ENCODE measurements at regions not wholly inside any gene's neighbourhood (a gene's known extent, or its start where the extent isn't known, plus 50 kb on each side); places are given as distances from the start of the nearest gene placed in this dataset.
"Not testable (repeated sequence)": the region's sequence is repeated elsewhere in the genome, so short reads cannot be mapped to it uniquely, and the experiment has no call there.

DNA sequence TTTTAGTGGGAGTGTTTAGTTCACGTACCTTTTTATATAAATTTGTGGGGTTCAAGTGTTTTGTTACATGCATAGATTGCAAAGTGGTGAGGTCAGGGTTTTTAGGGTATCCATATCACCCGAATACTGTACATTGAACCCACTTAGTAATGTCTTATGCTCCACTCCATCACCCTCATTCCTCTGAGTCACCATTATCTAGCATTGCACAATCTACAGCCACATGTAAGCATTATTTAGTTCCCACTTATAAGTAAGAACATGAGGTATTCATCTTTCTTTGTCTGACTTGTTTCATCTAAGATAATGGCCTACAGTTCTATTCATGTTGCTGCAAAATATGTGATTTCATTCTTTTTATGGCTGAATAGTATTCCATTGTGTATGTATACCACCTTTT is 583.7 kb upstream of the LRFN5 start:
- no peaks in the 10 kb centered on the region for H3K9me3 ChIP-seq (ENCODE audit: low read depth, low read length)
- DNase-seq (ENCODE audit: low read depth, low spot score), result no peak
- H3K4me3 ChIP-seq, result no peak overlapping the region
- H3K9ac ChIP-seq (ENCODE audit: insufficient read length), result no peak overlapping the region
- H3K36me3 ChIP-seq (ENCODE audit: insufficient read depth, low read length), result no peaks in the 10 kb centered on the region
- no peak for TF ChIP-seq POLR2AphosphoS5 (IDR thresholded peaks at IDR 0.05; ENCODE audit: borderline replicate concordance, low read depth, low read length)
- TF ChIP-seq EZH2 (IDR thresholded peaks at IDR 0.05), result no peak
- TF ChIP-seq FOXP2 (optimal IDR thresholded peaks at IDR 0.05; ENCODE audit: control extremely low read depth, extremely low read length, insufficient read depth), result no peak
- no peak overlapping the region for H3K27ac ChIP-seq

DNA sequence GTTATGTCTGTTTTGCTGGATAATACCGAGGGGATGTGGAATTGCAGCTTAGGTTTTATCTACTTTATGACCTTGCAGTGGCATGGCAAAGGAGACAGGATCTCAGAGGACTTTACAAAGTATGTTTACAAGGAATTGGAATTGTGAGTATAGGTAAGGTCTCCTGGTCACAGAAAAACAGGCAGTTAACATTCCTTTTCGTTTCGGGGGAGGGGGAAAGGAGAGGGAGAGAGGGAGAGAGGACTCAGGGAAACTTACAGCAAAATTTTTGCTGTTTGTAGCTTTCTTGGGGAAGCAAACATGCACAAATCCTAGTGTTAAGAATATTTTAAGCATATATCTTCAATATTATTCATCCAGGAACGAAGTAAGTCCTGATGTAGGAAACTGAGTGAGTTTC is 590.5 kb upstream of the LRFN5 start:
- DNase-seq (ENCODE audit: low read depth, low spot score), result no peak
- Histone ChIP-seq H3K4me3 (no peak overlapping the region), H3K27ac (no peak overlapping the region), H3K9me3 (ENCODE audit: low read depth, low read length) (no peaks in the 10 kb centered on the region), H3K9ac (ENCODE audit: insufficient read length) (no peak overlapping the region), H3K36me3 (ENCODE audit: insufficient read depth, low read length) (no peaks in the 10 kb centered on the region)
- TF ChIP-seq POLR2AphosphoS5 (IDR thresholded peaks at IDR 0.05; ENCODE audit: borderline replicate concordance, low read depth, low read length), result no peak
- TF ChIP-seq FOXP2 (optimal IDR thresholded peaks at IDR 0.05; ENCODE audit: control extremely low read depth, extremely low read length, insufficient read depth), result no peak
- TF ChIP-seq EZH2 (IDR thresholded peaks at IDR 0.05), result no peak

DNA sequence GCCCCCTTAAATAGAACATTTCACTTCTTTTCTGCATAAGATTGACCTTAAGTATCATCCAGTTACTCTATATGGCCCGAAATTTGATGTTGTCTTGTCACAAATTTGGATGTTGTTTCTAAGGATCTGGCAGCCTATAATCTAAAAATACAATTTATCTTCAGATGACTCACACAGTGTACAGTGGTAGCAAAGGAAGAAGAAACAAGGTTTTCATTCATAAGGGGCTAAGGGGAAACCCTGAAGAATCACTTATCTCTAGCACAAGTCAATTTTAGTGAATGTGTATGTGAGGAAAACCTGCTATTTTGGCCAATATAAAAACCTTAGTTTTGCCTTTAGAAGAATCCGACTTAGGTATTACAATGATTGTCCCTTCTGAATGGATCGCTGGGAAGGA is 606.3 kb upstream of the LRFN5 start:
- no peak overlapping the region for H3K4me3 ChIP-seq
- H3K9me3 ChIP-seq (ENCODE audit: low read depth, low read length), result no peaks in the 10 kb centered on the region
- H3K9ac ChIP-seq (ENCODE audit: insufficient read length), result no peak overlapping the region
- no peaks in the 10 kb centered on the region for H3K36me3 ChIP-seq (ENCODE audit: insufficient read depth, low read length)
- no peak for TF ChIP-seq POLR2AphosphoS5 (IDR thresholded peaks at IDR 0.05; ENCODE audit: borderline replicate concordance, low read depth, low read length)
- no peak for TF ChIP-seq FOXP2 (optimal IDR thresholded peaks at IDR 0.05; ENCODE audit: control extremely low read depth, extremely low read length, insufficient read depth)
- TF ChIP-seq EZH2 (IDR thresholded peaks at IDR 0.05), result no peak
- H3K27ac ChIP-seq, result no peak overlapping the region
- no peak for DNase-seq (ENCODE audit: low read depth, low spot score)

DNA sequence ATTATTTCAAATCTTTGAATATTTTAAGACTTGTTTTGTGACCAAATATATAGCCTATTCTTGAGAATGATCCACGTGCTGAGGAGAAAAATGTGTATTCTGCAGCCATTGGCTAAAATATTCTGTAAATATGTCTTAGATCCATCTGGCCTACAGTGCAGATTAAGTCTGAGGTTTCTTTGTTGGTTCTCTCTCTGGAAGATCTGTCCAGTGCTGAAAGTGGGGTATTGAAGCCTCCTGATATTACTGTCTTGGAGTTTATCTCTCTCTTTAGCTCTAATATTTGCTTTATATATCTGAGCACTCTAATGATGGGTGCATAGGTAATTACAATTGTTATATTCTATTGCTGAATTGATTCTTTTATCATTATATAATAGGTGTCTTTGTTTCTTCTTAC is 617.4 kb upstream of the LRFN5 start:
- Histone ChIP-seq H3K9me3 (ENCODE audit: low read depth, low read length) (no peaks in the 10 kb centered on the region), H3K4me3 (no peak overlapping the region), H3K36me3 (ENCODE audit: insufficient read depth, low read length) (no peaks in the 10 kb centered on the region), H3K9ac (ENCODE audit: insufficient read length) (no peak overlapping the region), H3K27ac (no peak overlapping the region)
- DNase-seq (ENCODE audit: low read depth, low spot score), result no peak
- TF ChIP-seq FOXP2 (optimal IDR thresholded peaks at IDR 0.05; ENCODE audit: control extremely low read depth, extremely low read length, insufficient read depth), result no peak

DNA sequence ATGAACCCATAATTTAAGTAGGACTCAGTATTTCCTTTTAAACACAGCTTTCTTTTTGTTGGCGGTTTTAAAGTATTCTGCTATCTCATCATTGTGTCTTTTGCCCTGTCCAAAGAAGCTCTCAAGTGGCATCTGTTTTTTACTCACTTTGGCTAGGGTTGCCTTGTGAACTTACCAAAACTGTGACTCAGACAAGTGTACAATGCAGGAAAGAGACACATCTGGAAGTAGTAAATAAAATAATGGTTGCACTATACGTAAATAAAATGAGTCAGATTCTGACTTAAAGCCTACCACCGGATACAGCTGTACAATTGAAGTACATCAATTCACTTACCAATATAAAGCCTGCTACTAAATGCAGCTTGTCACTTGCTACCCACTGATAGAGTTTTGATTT is 619.2 kb upstream of the LRFN5 start:
- no peaks in the 10 kb centered on the region for H3K9me3 ChIP-seq (ENCODE audit: low read depth, low read length)
- H3K27ac ChIP-seq, result no peak overlapping the region
- no peak overlapping the region for H3K4me3 ChIP-seq
- no peak overlapping the region for H3K9ac ChIP-seq (ENCODE audit: insufficient read length)
- TF ChIP-seq FOXP2 (optimal IDR thresholded peaks at IDR 0.05; ENCODE audit: control extremely low read depth, extremely low read length, insufficient read depth) (no peak), EZH2 (IDR thresholded peaks at IDR 0.05) (no peak), POLR2AphosphoS5 (IDR thresholded peaks at IDR 0.05; ENCODE audit: borderline replicate concordance, low read depth, low read length) (no peak)
- no peaks in the 10 kb centered on the region for H3K36me3 ChIP-seq (ENCODE audit: insufficient read depth, low read length)
- no peak for DNase-seq (ENCODE audit: low read depth, low spot score)

DNA sequence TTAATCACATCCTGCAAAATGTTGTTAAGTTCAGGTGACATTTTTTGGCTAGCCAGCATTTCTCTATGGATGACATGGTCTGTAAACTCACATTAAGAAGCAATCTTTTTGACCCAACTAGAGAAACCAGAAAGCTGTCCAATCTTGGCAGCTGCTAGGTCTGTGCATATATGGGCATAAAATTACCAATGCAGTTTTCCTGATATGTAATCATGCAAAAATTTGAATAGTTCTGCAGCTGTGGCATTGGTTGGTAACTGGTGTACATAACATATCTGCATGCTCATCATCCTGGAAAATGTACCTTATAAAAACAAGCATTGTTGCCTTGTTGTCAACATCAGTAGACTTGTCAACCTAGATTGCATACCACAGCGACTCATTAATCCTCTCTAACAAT is 620.0 kb upstream of the LRFN5 start:
- TF ChIP-seq FOXP2 (optimal IDR thresholded peaks at IDR 0.05; ENCODE audit: control extremely low read depth, extremely low read length, insufficient read depth) (no peak), EZH2 (IDR thresholded peaks at IDR 0.05) (no peak), POLR2AphosphoS5 (IDR thresholded peaks at IDR 0.05; ENCODE audit: borderline replicate concordance, low read depth, low read length) (no peak)
- Histone ChIP-seq H3K36me3 (ENCODE audit: insufficient read depth, low read length) (no peaks in the 10 kb centered on the region), H3K4me3 (no peak overlapping the region), H3K9ac (ENCODE audit: insufficient read length) (no peak overlapping the region), H3K27ac (no peak overlapping the region), H3K9me3 (ENCODE audit: low read depth, low read length) (no peaks in the 10 kb centered on the region)
- no peak for DNase-seq (ENCODE audit: low read depth, low spot score)

DNA sequence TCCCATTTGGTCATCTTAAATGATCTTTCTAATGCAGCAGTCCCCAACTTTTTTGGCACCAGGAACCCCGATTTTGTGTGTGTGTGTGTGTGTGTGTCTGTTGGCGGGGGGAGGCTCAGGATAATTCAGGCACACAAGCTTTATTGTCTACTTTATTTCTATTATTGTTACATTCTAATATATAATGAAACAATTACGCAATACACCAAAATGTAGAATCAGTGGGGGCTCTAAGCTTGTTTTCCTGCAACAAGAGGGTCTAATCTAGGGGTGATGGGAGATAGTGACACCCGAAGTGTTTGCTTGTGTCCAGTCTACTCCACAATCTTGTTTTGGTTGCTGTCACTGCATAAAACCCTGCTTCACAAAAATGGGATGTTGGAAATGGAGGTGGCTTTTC is 621.1 kb upstream of the LRFN5 start:
- TF ChIP-seq POLR2AphosphoS5 (IDR thresholded peaks at IDR 0.05; ENCODE audit: borderline replicate concordance, low read depth, low read length) (no peak), EZH2 (IDR thresholded peaks at IDR 0.05) (no peak), FOXP2 (optimal IDR thresholded peaks at IDR 0.05; ENCODE audit: control extremely low read depth, extremely low read length, insufficient read depth) (no peak)
- DNase-seq (ENCODE audit: low read depth, low spot score), result no peak
- H3K27ac ChIP-seq, result no peak overlapping the region
- H3K9ac ChIP-seq (ENCODE audit: insufficient read length), result no peak overlapping the region
- H3K4me3 ChIP-seq, result no peak overlapping the region
- no peaks in the 10 kb centered on the region for H3K9me3 ChIP-seq (ENCODE audit: low read depth, low read length)
- no peaks in the 10 kb centered on the region for H3K36me3 ChIP-seq (ENCODE audit: insufficient read depth, low read length)

DNA sequence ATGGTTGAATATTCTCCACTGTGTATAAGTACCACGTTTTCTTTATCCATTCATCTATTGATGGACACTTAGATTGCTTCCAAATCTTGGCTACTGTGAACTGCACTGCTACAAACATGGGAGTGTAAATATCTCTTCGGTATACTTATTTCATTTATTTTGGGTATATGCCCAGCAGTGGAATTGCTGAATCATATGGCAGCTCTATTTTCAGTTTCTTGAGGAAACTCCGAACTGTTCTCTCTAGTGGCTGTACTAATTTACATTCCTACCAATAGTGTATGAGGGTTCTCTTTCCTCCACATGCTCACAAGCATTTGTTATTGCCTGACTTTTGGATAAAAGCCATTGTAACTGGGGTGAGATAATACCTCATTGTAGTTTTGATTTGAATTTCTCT is 623.1 kb upstream of the LRFN5 start:
- no peaks in the 10 kb centered on the region for H3K36me3 ChIP-seq (ENCODE audit: insufficient read depth, low read length)
- no peak overlapping the region for H3K27ac ChIP-seq
- TF ChIP-seq POLR2AphosphoS5 (IDR thresholded peaks at IDR 0.05; ENCODE audit: borderline replicate concordance, low read depth, low read length) (no peak), EZH2 (IDR thresholded peaks at IDR 0.05) (no peak), FOXP2 (optimal IDR thresholded peaks at IDR 0.05; ENCODE audit: control extremely low read depth, extremely low read length, insufficient read depth) (no peak)
- H3K9ac ChIP-seq (ENCODE audit: insufficient read length), result no peak overlapping the region
- no peak for DNase-seq (ENCODE audit: low read depth, low spot score)
- H3K4me3 ChIP-seq, result no peak overlapping the region
- H3K9me3 ChIP-seq (ENCODE audit: low read depth, low read length), result no peaks in the 10 kb centered on the region

DNA sequence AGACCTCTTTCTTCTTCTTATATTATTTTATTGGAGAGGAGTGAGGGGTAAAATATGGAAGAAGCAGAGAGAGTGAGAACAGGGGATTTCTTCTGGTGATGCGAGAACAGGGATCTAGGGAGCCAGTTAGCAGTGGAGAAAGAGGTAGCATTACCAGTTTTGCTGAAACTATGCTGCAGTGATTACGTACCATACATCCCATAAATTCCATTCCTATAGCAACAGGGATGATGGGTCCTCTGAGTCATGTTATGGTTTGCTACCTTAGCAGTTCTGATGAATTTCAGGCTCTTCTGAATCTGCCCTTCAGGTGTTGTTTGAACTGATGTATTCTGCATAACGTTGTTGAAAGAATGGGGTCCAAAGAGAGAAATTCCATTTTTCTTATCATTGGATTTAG is 625.4 kb upstream of the LRFN5 start:
- Histone ChIP-seq H3K27ac (no peak overlapping the region), H3K36me3 (ENCODE audit: insufficient read depth, low read length) (no peaks in the 10 kb centered on the region), H3K4me3 (no peak overlapping the region), H3K9me3 (ENCODE audit: low read depth, low read length) (no peaks in the 10 kb centered on the region), H3K9ac (ENCODE audit: insufficient read length) (no peak overlapping the region)
- TF ChIP-seq POLR2AphosphoS5 (IDR thresholded peaks at IDR 0.05; ENCODE audit: borderline replicate concordance, low read depth, low read length) (no peak), EZH2 (IDR thresholded peaks at IDR 0.05) (no peak), FOXP2 (optimal IDR thresholded peaks at IDR 0.05; ENCODE audit: control extremely low read depth, extremely low read length, insufficient read depth) (no peak)
- no peak for DNase-seq (ENCODE audit: low read depth, low spot score)

DNA sequence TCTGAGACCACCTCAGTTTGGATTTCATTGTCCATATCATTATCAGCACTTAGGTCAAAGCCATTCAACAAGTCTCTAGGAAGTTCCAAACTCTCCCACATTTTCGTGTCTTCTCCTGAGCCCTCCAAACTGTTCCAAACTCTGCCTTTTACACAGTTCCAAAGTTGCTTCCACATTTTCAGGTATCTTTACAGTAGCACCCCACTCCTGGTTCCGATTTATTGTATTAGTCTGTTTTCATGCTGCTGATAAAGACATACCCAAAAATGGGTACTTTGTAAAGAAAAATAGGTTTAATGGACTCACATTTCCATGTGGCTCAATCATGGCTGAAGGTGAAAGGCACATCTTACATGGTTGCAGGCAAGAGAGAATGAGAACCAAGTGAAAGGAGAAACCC is 646.4 kb upstream of the LRFN5 start:
- H3K36me3 ChIP-seq (ENCODE audit: insufficient read depth, low read length); H3K27ac ChIP-seq; H3K9me3 ChIP-seq (ENCODE audit: low read depth, low read length); DNase-seq (ENCODE audit: low read depth, low spot score); H3K9ac ChIP-seq (ENCODE audit: insufficient read length); H3K4me3 ChIP-seq: not testable (repeated sequence)
